Endothelial cell of umbilical vein (primary cell): ENCODE measurements at regions not wholly inside any gene's neighbourhood (a gene's known extent, or its start where the extent isn't known, plus 50 kb on each side); places are given as distances from the start of the nearest gene placed in this dataset.

ENCODE experiments used
- BruUV-seq: library from RNA; stranded (reverse); fragments of 400-500 nt; replicated peaks from 2 replicates; lab custom pipeline; 2021; lab: Mats Ljungman, UMichigan
- CTCF ChIA-PET: fragments of 300-600, 350-600 bp; sonication (Branson Sonifier 250); formaldehyde crosslinking; loops from one replicate; lab custom pipeline; 2021; ENCODE audit warnings: antibody characterized with exemption, inconsistent platforms; lab: Charles Lee
- POLR2A ChIA-PET: fragments of 300-600, 350-600 bp; sonication (Branson Sonifier 250); formaldehyde crosslinking; loops from one replicate; lab custom pipeline; 2021; ENCODE audit warnings: antibody characterized with exemption, inconsistent platforms; lab: Charles Lee
- DNase-seq: peaks from one replicate; pipeline ENCODE4 v3.0.0-alpha.2; 2011; ENCODE audit warnings: low read depth, low spot score
- FAIRE-seq: peaks from 2 replicates; lab custom pipeline; 2011; peaks lifted over from hg19 to GRCh38; lab: Jason Lieb, UNC
- H2AFZ ChIP-seq: 2 replicates; pipeline ENCODE4 v1.6.0; 2012; ENCODE audit warnings: low read depth, low read length, control low read depth, inconsistent platforms
- H3K27ac ChIP-seq: 2 replicates; pipeline ENCODE4 v1.5.1; 2011; ENCODE audit warnings: low read depth, mild to moderate bottlenecking, control low read depth, low read length, moderate library complexity; ENCODE audit not compliant: insufficient read depth
- H3K27me3 ChIP-seq, 2 experiments: 2 replicates each; pipeline versions ENCODE4 v1.6.0 to v1.6.1; 2011; ENCODE audit warnings: low read length in 2 of 2, mixed read lengths in 1 of 2; ENCODE audit not compliant: control insufficient read depth in 2 of 2, insufficient read depth in 2 of 2
- H3K36me3 ChIP-seq, 2 experiments: 2 replicates in 1 of 2; 3 replicates in 1 of 2; pipeline ENCODE4 v1.5.1; 2011; ENCODE audit warnings: low read length in 2 of 2, mild to moderate bottlenecking in 1 of 2, moderate library complexity in 1 of 2; ENCODE audit not compliant: control insufficient read depth in 2 of 2, insufficient read depth in 2 of 2; ENCODE audit errors: extremely low read depth in 1 of 2
- H3K4me1 ChIP-seq: 3 replicates; pipeline ENCODE4 v1.5.1; 2011; ENCODE audit warnings: mild to moderate bottlenecking, low read length; ENCODE audit not compliant: control insufficient read depth, insufficient read depth; ENCODE audit errors: extremely low read depth
- H3K4me2 ChIP-seq: 2 replicates; pipeline ENCODE4 v1.6.1; 2011; ENCODE audit warnings: low read length, control low read depth, mixed read lengths; ENCODE audit not compliant: insufficient read depth
- H3K4me3 ChIP-seq, 3 experiments: fragments of 200-600 bp in 1 of 3; sonication (generic), shearing (Covaris generic) in 1 of 3; replicated peaks in 1 of 3; 2 replicates each; pipeline ENCODE4 v1.5.1; 2011 to 2016; ENCODE audit warnings: control low read depth in 3 of 3, low read length in 3 of 3, mild to moderate bottlenecking in 2 of 3, inconsistent platforms in 1 of 3, low read depth in 1 of 3, moderate library complexity in 1 of 3; ENCODE audit not compliant: insufficient read depth in 1 of 3
- H3K79me2 ChIP-seq: 2 replicates; pipeline ENCODE4 v1.6.0; 2012; ENCODE audit warnings: low read length, inconsistent platforms; ENCODE audit not compliant: control insufficient read depth, insufficient read depth
- H3K9ac ChIP-seq: replicated peaks from 2 replicates; pipeline ENCODE3; 2011; ENCODE audit warnings: low read length, control low read depth; ENCODE audit not compliant: insufficient read depth; ENCODE audit errors: extremely low read depth
- H3K9me1 ChIP-seq: replicated peaks from 3 replicates; pipeline ENCODE4 v1.6.0; 2011; ENCODE audit warnings: mild to moderate bottlenecking, low read length; ENCODE audit not compliant: control insufficient read depth, insufficient read depth; ENCODE audit errors: extremely low read depth
- H3K9me3 ChIP-seq: replicated peaks from 2 replicates; pipeline ENCODE4 v1.5.1; 2012; ENCODE audit warnings: low read length, inconsistent platforms; ENCODE audit not compliant: control insufficient read depth, insufficient read depth
- H4K20me1 ChIP-seq: replicated peaks from 2 replicates; pipeline ENCODE3; 2011; ENCODE audit warnings: mild to moderate bottlenecking, low read length; ENCODE audit not compliant: control insufficient read depth, insufficient read depth; ENCODE audit errors: extremely low read depth
- CTCF ChIP-seq, 2 donors: IDR thresholded peaks; 1 replicate in 1 of 2; 2 replicates in 1 of 2; pipeline ENCODE4 v1.5.1; 2011; ENCODE audit warnings: low read length in 2 of 2, mild to moderate bottlenecking in 2 of 2, moderate library complexity in 2 of 2, control low read depth in 1 of 2, inconsistent platforms in 1 of 2, low read depth in 1 of 2; ENCODE audit not compliant: insufficient read depth in 1 of 2; ENCODE audit errors: extremely low read depth in 1 of 2
- EZH2 ChIP-seq: IDR thresholded peaks from 2 replicates; pipeline ENCODE4 v1.6.1; 2012; ENCODE audit warnings: borderline replicate concordance, low read depth, mild to moderate bottlenecking, moderate library complexity, low read length, inconsistent platforms; ENCODE audit not compliant: severe bottlenecking
- FOS ChIP-seq: IDR thresholded peaks from 2 replicates; pipeline ENCODE4 v1.6.1; 2011; ENCODE audit warnings: mild to moderate bottlenecking, low read length, moderate library complexity, borderline replicate concordance; ENCODE audit not compliant: insufficient read depth
- GATA2 ChIP-seq: IDR thresholded peaks from 2 replicates; pipeline ENCODE4 v1.7.0; 2011; ENCODE audit warnings: low read depth, mild to moderate bottlenecking, moderate library complexity, mixed read lengths, low read length; ENCODE audit not compliant: insufficient read length, insufficient read depth
- JUN ChIP-seq: IDR thresholded peaks from 2 replicates; pipeline ENCODE4 v1.6.1; 2011; ENCODE audit warnings: borderline replicate concordance, low read depth; ENCODE audit not compliant: insufficient read length, insufficient read depth
- MAX ChIP-seq: IDR thresholded peaks from 2 replicates; pipeline ENCODE4 v1.6.1; 2011; ENCODE audit not compliant: insufficient read depth, insufficient read length
- MYC ChIP-seq: IDR thresholded peaks from one replicate; pipeline ENCODE4 v1.6.1; 2011; ENCODE audit warnings: mild to moderate bottlenecking, low read depth, low read length
- POLR2A ChIP-seq: IDR thresholded peaks from 2 replicates; pipeline ENCODE4 v1.6.1; 2012; ENCODE audit warnings: low read depth, mild to moderate bottlenecking, control low read depth, low read length
- POLR2AphosphoS5 ChIP-seq: IDR thresholded peaks from 2 replicates; pipeline ENCODE4 v1.6.1; 2012; ENCODE audit warnings: low read depth, mild to moderate bottlenecking, control low read depth, low read length, moderate library complexity; ENCODE audit not compliant: insufficient read depth
- dilution Hi-C: fragments of 300-500 bp; cut with MboI; formaldehyde crosslinking; loops from one replicate; pipeline ENCODE4 v1.15.0; 2019; ENCODE audit warnings: low sequenced_read_pairs; ENCODE audit not compliant: extremely low pct_ligation_motif_present
- intact Hi-C: fragments of 100-400 bp; cut with micrococcal nuclease; formaldehyde crosslinking; loops from one replicate; pipeline ENCODE4 v1.10.0; 2022

GRCh38 chr11:15580056-15580774, 465.5 kb downstream of the INSC start:
- H2AFZ ChIP-seq = no peak overlapping the region
- DNase-seq (no peak), FAIRE-seq (no peak)
- intact Hi-C loops (no loop called here), dilution Hi-C loops (no loop called here)
- no peak overlapping the region for H3K27ac ChIP-seq
- TF ChIP-seq JUN = no peak
- no peak for TF ChIP-seq EZH2
- TF ChIP-seq POLR2A = no peak
- no peak for TF ChIP-seq GATA2
- no peak for TF ChIP-seq FOS
- no peak for TF ChIP-seq MYC
- no peak for TF ChIP-seq MAX
- no peak for TF ChIP-seq CTCF (IDR thresholded peaks at IDR 0.05; ENCODE audit: extremely low read depth in 1 of 2, insufficient read depth in 1 of 2, low read depth in 1 of 2, low read length in 2 of 2)
- no peak for TF ChIP-seq POLR2AphosphoS5
- no TSS peak for BruUV-seq
- no peaks in the 10 kb centered on the region for H3K79me2 ChIP-seq
- no peaks in the 10 kb centered on the region for H3K36me3 ChIP-seq
- no peaks in the 10 kb centered on the region for H3K27me3 ChIP-seq
- no peaks in the 10 kb centered on the region for H3K9me3 ChIP-seq
- no peaks in the 10 kb centered on the region for H3K4me1 ChIP-seq
- ChIA-PET POLR2A (no interaction called here), CTCF (no interaction called here)
- no peaks in the 10 kb centered on the region for H3K9me1 ChIP-seq
- no peak overlapping the region for H3K4me3 ChIP-seq
- H3K9ac ChIP-seq = no peak overlapping the region
- H3K4me2 ChIP-seq = no peak overlapping the region
- no peaks in the 10 kb centered on the region for H4K20me1 ChIP-seq
